ENCODE measurements at regions not wholly inside any gene's neighbourhood (a gene's known extent, or its start where the extent isn't known, plus 50 kb on each side); places are given as distances from the start of the nearest gene placed in this dataset.
"Not testable (repeated sequence)": the region's sequence is repeated elsewhere in the genome, so short reads cannot be mapped to it uniquely, and the experiment has no call there.

DNA sequence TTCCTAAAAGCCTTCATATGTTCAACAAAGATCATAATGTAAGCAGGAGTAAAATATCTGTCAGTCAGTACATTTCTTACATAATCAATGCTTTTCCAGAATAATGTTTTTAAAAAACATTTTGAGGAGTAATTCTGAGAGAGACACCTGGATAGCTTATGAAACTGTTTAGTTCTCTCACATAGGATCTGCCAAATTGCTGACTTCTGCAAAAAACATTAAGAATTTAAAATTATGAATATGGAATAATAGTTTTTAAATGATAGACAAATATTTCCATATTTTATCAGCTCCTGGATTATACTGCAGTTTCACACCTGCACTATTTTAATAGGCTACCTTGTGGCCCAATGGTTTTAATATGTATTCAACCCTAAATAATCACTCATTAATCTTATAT lies 142.7 kb upstream of the RUNX1 start:
- DNase-seq (ENCODE audit: low read depth, low spot score): no peak
- no peak for TF ChIP-seq CTCF (IDR thresholded peaks at IDR 0.05; ENCODE audit: insufficient read depth, low read length, missing control alignments)
- no peak overlapping the region for H3K4me3 ChIP-seq (ENCODE audit: low read depth, low read length)
- CTCF ChIA-PET: interaction anchor here (1.1 kb wide), 1 partner anchor 13 kb away, joined by 3 read pairs; no protein-coding TSS in a partner anchor
- POLR2A ChIA-PET: no interaction called here

GRCh38 chr21:35191128-35191527 lies 142.0 kb upstream of the RUNX1 start:
- POLR2A ChIA-PET: no interaction called here
- TF ChIP-seq CTCF (IDR thresholded peaks at IDR 0.05; ENCODE audit: insufficient read depth, low read length, missing control alignments): no peak
- CTCF ChIA-PET: interaction anchor here (0.8 kb wide), 1 partner anchor 301 kb away, joined by 3 read pairs; no protein-coding TSS in a partner anchor
- H3K4me3 ChIP-seq (ENCODE audit: low read depth, low read length): no peak overlapping the region
- no peak for DNase-seq (ENCODE audit: low read depth, low spot score)

- ChIA-PET POLR2A (no interaction called here), CTCF (interaction anchor here (0.6 to 1.5 kb wide), 5 partner anchors 8 to 300 kb away, joined by 3 to 4 read pairs (median 3); no protein-coding TSS in a partner anchor)
- no peak for TF ChIP-seq CTCF (IDR thresholded peaks at IDR 0.05; ENCODE audit: insufficient read depth, low read length, missing control alignments)
- H3K4me3 ChIP-seq (ENCODE audit: low read depth, low read length): no peak overlapping the region
- no peak for DNase-seq (ENCODE audit: low read depth, low spot score)
Measured at GRCh38 chr21:35190201-35190701, 141.1 kb upstream of the RUNX1 start.

DNA sequence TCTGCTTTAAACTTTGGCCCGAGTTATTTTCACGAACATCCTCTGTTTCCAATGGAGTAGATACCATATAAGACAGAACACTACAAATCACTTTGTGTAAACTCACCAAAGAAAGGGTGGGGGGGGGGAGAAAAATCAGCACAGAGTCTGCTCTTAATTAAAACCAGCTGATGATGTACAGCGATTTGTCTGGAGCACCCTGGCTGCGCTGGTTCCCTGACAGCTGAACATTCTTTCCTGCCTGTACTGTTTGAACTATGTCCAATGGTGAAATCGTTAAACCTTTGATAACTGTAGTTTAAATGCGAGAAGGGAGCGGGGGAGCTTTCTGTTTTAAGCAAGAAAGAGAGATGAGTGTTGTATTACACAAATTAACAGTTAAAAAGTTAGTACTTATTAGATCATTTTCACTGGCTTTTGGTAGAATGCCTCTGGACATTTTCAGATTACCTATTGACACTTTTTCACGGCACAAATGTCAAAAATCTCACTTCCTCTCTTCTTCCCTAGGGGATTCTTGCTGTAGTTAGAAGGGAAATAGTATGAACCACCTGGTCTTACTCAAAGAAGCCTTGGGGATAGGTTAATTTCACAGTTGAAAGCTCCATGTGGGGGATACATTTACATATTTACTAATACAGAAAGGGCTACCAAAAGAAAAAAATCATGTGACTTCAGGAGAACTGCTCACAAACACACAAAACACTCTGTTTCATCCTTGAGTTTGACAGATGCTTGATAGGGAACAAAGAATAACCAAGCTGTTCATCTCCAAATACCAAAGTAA lies 140.2 kb upstream of the RUNX1 start:
- TF ChIP-seq CTCF (IDR thresholded peaks at IDR 0.05; ENCODE audit: insufficient read depth, low read length, missing control alignments): no peak
- no peak overlapping the region for H3K4me3 ChIP-seq (ENCODE audit: low read depth, low read length)
- POLR2A ChIA-PET: interaction anchor here (0.7 to 1.7 kb wide), 4 partner anchors 9 to 301 kb away, joined by 3 to 4 read pairs (median 3); no protein-coding TSS in a partner anchor
- peak; percentile 76 for DNase-seq (ENCODE audit: low read depth, low spot score)
- CTCF ChIA-PET: interaction anchor here (0.6 to 1.5 kb wide), 6 partner anchors 9 to 212 kb away, joined by 3 to 4 read pairs (median 3); no protein-coding TSS in a partner anchor

DNA sequence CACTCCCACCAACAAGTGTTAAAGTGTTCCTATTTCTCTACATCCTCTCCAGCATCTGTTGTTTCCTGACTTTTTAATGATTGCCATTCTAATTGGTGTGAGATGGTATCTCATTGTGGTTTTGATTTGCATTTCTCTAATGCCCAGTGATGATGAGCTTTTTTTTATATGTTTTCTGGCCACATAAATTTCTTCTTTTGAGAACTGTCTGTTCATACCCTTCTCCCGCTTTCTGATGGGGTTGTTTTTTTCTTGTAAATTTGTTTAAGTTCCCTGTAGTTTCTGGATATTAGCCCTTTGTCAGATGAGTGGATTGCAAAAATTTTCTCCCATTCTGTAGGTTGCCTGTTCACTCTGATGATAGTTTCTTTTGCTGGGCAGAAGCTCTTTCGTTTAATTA lies 134.3 kb upstream of the RUNX1 start:
- DNase-seq (ENCODE audit: low read depth, low spot score); H3K4me3 ChIP-seq (ENCODE audit: low read depth, low read length); POLR2A ChIA-PET; CTCF ChIA-PET: not testable (repeated sequence)

- ChIA-PET CTCF (no interaction called here), POLR2A (interaction anchor here (0.9 kb wide), 1 partner anchor 9 kb away, joined by 3 read pairs; no protein-coding TSS in a partner anchor)
- no peak for TF ChIP-seq CTCF (IDR thresholded peaks at IDR 0.05; ENCODE audit: insufficient read depth, low read length, missing control alignments)
- no peak for DNase-seq (ENCODE audit: low read depth, low spot score)
- no peak overlapping the region for H3K4me3 ChIP-seq (ENCODE audit: low read depth, low read length)
Measured at GRCh38 chr21:35179990-35180540, 131.0 kb upstream of the RUNX1 start.

Measured in AG04449 (cell line).